ENCODE measurements at regions not wholly inside any gene's neighbourhood (a gene's known extent, or its start where the extent isn't known, plus 50 kb on each side); places are given as distances from the start of the nearest gene placed in this dataset.

DNA sequence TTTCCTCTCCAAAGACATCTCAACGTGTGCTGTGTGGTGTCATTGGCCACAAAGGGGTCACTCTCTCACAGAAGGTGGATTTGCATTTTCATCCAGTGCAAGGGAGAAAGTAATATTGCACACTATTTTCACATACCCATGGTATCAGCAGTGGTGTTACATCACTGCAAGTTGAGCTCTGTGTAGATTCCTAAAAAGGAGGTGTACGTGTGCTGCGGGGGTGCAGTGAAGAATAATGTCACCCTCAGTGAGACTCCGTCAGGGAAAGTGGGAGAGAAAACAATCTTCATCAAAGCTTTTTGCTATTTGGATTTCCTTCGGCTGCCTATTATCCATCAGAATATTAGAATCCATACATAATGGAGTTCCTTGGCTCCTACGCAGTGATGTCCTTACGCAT lies 733.8 kb upstream of the FANCL start:
- no peak for TF ChIP-seq TAF1 (IDR thresholded peaks at IDR 0.05; ENCODE audit: low read depth)
- TF ChIP-seq RAD21 (conservative IDR thresholded peaks at IDR 0.05), result no peak
- TF ChIP-seq, protein P1, sequence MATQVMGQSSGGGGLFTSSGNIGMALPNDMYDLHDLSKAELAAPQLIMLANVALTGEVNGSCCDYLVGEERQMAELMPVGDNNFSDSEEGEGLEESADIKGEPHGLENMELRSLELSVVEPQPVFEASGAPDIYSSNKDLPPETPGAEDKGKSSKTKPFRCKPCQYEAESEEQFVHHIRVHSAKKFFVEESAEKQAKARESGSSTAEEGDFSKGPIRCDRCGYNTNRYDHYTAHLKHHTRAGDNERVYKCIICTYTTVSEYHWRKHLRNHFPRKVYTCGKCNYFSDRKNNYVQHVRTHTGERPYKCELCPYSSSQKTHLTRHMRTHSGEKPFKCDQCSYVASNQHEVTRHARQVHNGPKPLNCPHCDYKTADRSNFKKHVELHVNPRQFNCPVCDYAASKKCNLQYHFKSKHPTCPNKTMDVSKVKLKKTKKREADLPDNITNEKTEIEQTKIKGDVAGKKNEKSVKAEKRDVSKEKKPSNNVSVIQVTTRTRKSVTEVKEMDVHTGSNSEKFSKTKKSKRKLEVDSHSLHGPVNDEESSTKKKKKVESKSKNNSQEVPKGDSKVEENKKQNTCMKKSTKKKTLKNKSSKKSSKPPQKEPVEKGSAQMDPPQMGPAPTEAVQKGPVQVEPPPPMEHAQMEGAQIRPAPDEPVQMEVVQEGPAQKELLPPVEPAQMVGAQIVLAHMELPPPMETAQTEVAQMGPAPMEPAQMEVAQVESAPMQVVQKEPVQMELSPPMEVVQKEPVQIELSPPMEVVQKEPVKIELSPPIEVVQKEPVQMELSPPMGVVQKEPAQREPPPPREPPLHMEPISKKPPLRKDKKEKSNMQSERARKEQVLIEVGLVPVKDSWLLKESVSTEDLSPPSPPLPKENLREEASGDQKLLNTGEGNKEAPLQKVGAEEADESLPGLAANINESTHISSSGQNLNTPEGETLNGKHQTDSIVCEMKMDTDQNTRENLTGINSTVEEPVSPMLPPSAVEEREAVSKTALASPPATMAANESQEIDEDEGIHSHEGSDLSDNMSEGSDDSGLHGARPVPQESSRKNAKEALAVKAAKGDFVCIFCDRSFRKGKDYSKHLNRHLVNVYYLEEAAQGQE (IDR thresholded peaks at IDR 0.05; ENCODE audit: borderline replicate concordance), result no peak
- no peak for TF ChIP-seq CTCF (IDR thresholded peaks at IDR 0.05; ENCODE audit: poor library complexity, severe bottlenecking)
- TF ChIP-seq SMC3 (conservative IDR thresholded peaks at IDR 0.05; ENCODE audit: poor library complexity), result no peak
- TF ChIP-seq MXI1 (conservative IDR thresholded peaks at IDR 0.05; ENCODE audit: poor library complexity, severe bottlenecking), result no peak
- TF ChIP-seq EP300 (conservative IDR thresholded peaks at IDR 0.05; ENCODE audit: poor library complexity, severe bottlenecking), result no peak
- TF ChIP-seq EZH2 (IDR thresholded peaks at IDR 0.05; ENCODE audit: borderline replicate concordance, insufficient read depth, low read length, poor library complexity, severe bottlenecking), result no peak
- TF ChIP-seq POLR2AphosphoS5 (IDR thresholded peaks at IDR 0.05), result no peak
- no peaks in the 10 kb centered on the region for H4K20me1 ChIP-seq (ENCODE audit: insufficient read depth)
- H3K27ac ChIP-seq (ENCODE audit: low read length), result no peak overlapping the region
- no peak overlapping the region for H2AFZ ChIP-seq (ENCODE audit: low read depth, low read length)
- H3K36me3 ChIP-seq (ENCODE audit: insufficient read depth, low read length), result no peaks in the 10 kb centered on the region
- no peaks in the 10 kb centered on the region for H3K9me2 ChIP-seq (ENCODE audit: insufficient read depth, low read length)
- H3K9ac ChIP-seq (ENCODE audit: low read length), result no peak overlapping the region
- H3K9me3 ChIP-seq (ENCODE audit: low read length), result no peaks in the 10 kb centered on the region
- H3K27me3 ChIP-seq (ENCODE audit: insufficient read depth, low read depth, low read length), result no peaks in the 10 kb centered on the region
- no peak overlapping the region for H3K4me2 ChIP-seq (ENCODE audit: low read length)
- no peak overlapping the region for H3K4me3 ChIP-seq (ENCODE audit: low read length)
- H3K79me2 ChIP-seq (replicated peaks; ENCODE audit: insufficient read depth, low read length), result no peaks in the 10 kb centered on the region
- H3F3A ChIP-seq (ENCODE audit: insufficient read depth, low read length, poor library complexity, severe bottlenecking), result no peaks in the 10 kb centered on the region

DNA sequence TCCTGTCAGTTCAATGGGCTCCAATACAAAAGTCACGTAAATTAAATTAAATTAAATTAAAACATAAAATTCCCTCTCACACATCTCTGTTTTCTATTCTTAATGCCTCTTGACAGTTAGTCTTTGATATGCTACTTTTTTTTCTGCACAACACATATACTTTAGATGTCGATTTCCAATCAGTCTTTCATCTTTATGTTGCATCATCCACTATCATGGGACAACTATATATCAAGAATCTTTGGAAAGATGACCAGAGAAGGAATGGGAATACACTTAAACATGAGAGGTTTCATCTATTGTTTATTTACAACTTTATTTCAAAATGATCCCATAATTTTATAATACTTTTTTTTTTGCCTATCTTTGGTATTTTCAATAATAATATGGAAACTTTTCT lies 733.3 kb upstream of the FANCL start:
- H3K9me3 ChIP-seq (ENCODE audit: low read length), result no peaks in the 10 kb centered on the region
- no peaks in the 10 kb centered on the region for H3K9me2 ChIP-seq (ENCODE audit: insufficient read depth, low read length)
- no peak for TF ChIP-seq CTCF (IDR thresholded peaks at IDR 0.05; ENCODE audit: poor library complexity, severe bottlenecking)
- TF ChIP-seq MXI1 (conservative IDR thresholded peaks at IDR 0.05; ENCODE audit: poor library complexity, severe bottlenecking), result no peak
- TF ChIP-seq, protein P1 (IDR thresholded peaks at IDR 0.05; ENCODE audit: borderline replicate concordance), result no peak
- TF ChIP-seq SMC3 (conservative IDR thresholded peaks at IDR 0.05; ENCODE audit: poor library complexity), result no peak
- no peak for TF ChIP-seq POLR2AphosphoS5 (IDR thresholded peaks at IDR 0.05)
- no peak for TF ChIP-seq EP300 (conservative IDR thresholded peaks at IDR 0.05; ENCODE audit: poor library complexity, severe bottlenecking)
- TF ChIP-seq EZH2 (IDR thresholded peaks at IDR 0.05; ENCODE audit: borderline replicate concordance, insufficient read depth, low read length, poor library complexity, severe bottlenecking), result no peak
- no peak for TF ChIP-seq TAF1 (IDR thresholded peaks at IDR 0.05; ENCODE audit: low read depth)
- no peak for TF ChIP-seq RAD21 (conservative IDR thresholded peaks at IDR 0.05)
- no peak overlapping the region for H3K4me3 ChIP-seq (ENCODE audit: low read length)
- H3K9ac ChIP-seq (ENCODE audit: low read length), result no peak overlapping the region
- no peaks in the 10 kb centered on the region for H3K27me3 ChIP-seq (ENCODE audit: insufficient read depth, low read depth, low read length)
- H3K27ac ChIP-seq (ENCODE audit: low read length), result no peak overlapping the region
- H3K36me3 ChIP-seq (ENCODE audit: insufficient read depth, low read length), result no peaks in the 10 kb centered on the region
- no peak overlapping the region for H3K4me2 ChIP-seq (ENCODE audit: low read length)
- H3F3A ChIP-seq (ENCODE audit: insufficient read depth, low read length, poor library complexity, severe bottlenecking), result no peaks in the 10 kb centered on the region
- no peaks in the 10 kb centered on the region for H4K20me1 ChIP-seq (ENCODE audit: insufficient read depth)
- H2AFZ ChIP-seq (ENCODE audit: low read depth, low read length), result no peak overlapping the region
- no peaks in the 10 kb centered on the region for H3K79me2 ChIP-seq (replicated peaks; ENCODE audit: insufficient read depth, low read length)
